Small intestine (tissue), 7 donors: ENCODE measurements at regions not wholly inside any gene's neighbourhood (a gene's known extent, or its start where the extent isn't known, plus 50 kb on each side); places are given as distances from the start of the nearest gene placed in this dataset.
"Not testable (repeated sequence)": the region's sequence is repeated elsewhere in the genome, so short reads cannot be mapped to it uniquely, and the experiment has no call there.

Experiments
- DNase-seq, 2 donors: peaks; one replicate each; pipeline versions ENCODE4 v3.0.0 to v3.0.0-alpha.2; 2013
- FAIRE-seq: peaks from 2 replicates; lab custom pipeline; 2012; peaks lifted over from hg19 to GRCh38; lab: Jason Lieb, UNC
- H3K27ac ChIP-seq, 3 donors: one replicate each; pipeline ENCODE4 v1.5.1; 2013; ENCODE audit warnings: low read length in 2 of 3, mild to moderate bottlenecking in 2 of 3, control low read depth in 1 of 3, inconsistent platforms in 1 of 3, low read depth in 1 of 3, moderate library complexity in 1 of 3
- H3K27me3 ChIP-seq, 3 donors: one replicate each; pipeline ENCODE4 v1.6.1; 2013; ENCODE audit warnings: low read length in 3 of 3, inconsistent platforms in 1 of 3; ENCODE audit not compliant: control insufficient read depth in 3 of 3, insufficient read depth in 3 of 3
- H3K36me3 ChIP-seq, 3 donors: one replicate each; pipeline ENCODE4 v1.6.1; 2013; ENCODE audit warnings: low read length in 3 of 3, inconsistent platforms in 1 of 3, low read depth in 1 of 3, mild to moderate bottlenecking in 1 of 3, moderate library complexity in 1 of 3; ENCODE audit not compliant: control insufficient read depth in 3 of 3, insufficient read depth in 2 of 3
- H3K4me1 ChIP-seq, 3 donors: one replicate each; pipeline ENCODE4 v1.6.1; 2013; ENCODE audit warnings: low read length in 2 of 3, inconsistent platforms in 1 of 3, low read depth in 1 of 3, mild to moderate bottlenecking in 1 of 3, moderate library complexity in 1 of 3; ENCODE audit not compliant: control insufficient read depth in 3 of 3, insufficient read depth in 2 of 3
- H3K4me3 ChIP-seq, 3 donors: one replicate each; pipeline ENCODE4 v1.5.1; 2013; ENCODE audit warnings: low read length in 3 of 3, control low read depth in 1 of 3, inconsistent platforms in 1 of 3, low read depth in 1 of 3, mild to moderate bottlenecking in 1 of 3, moderate library complexity in 1 of 3
- H3K9me3 ChIP-seq, 2 donors: one replicate each; pipeline ENCODE4 v1.6.1; 2013; ENCODE audit warnings: low read depth in 1 of 2, low read length in 1 of 2; ENCODE audit not compliant: control insufficient read depth in 2 of 2, insufficient read depth in 1 of 2
- WGBS, 3 donors: extraction: QIAGEN DNeasy Blood & Tissue Kit; methylation state at CpG; one replicate each; pipeline ENCODE4 v1.1.7; 2013; 5-methylcytosine and 5-hydroxymethylcytosine counted together
- donor health status: healthy with polysubstance abuse.
- donor health status: control.
- donor health status: control.
- donor health status: Bipolar disorder and iron deficiency.
- donor health status: healthy.

- FAIRE-seq (no peak), DNase-seq (no peak)
- Histone ChIP-seq H3K27me3 (peaks cover 0 to 5% (median 0%) of the 10 kb centered on the region in 3 donors), H3K36me3 (no peaks in the 10 kb centered on the region), H3K27ac (no peak overlapping the region), H3K4me3 (no peak overlapping the region), H3K9me3 (no peaks in the 10 kb centered on the region), H3K4me1 (no peaks in the 10 kb centered on the region)
- 65 to 83% (median 81%) methylated on average over 3 of the region's 3 CpGs for WGBS, 3 donors
These were observed 59.9 kb downstream of the MINAR1 start for GRCh38 chr15:79492065-79492464.

- H3K27ac ChIP-seq = no peak overlapping the region
- H3K9me3 ChIP-seq = no peaks in the 10 kb centered on the region
- peaks cover 0 to 5% (median 0%) of the 10 kb centered on the region in 3 donors for H3K27me3 ChIP-seq
- H3K36me3 ChIP-seq = no peaks in the 10 kb centered on the region
- no peak for DNase-seq
- H3K4me3 ChIP-seq = no peak overlapping the region
- H3K4me1 ChIP-seq = no peaks in the 10 kb centered on the region
- FAIRE-seq = no peak
- 63 to 70% (median 68%) methylated on average over 7 of the region's 7 CpGs for WGBS, 3 donors
These were observed 62.3 kb downstream of the MINAR1 start for GRCh38 chr15:79494384-79494909.

- WGBS, 3 donors = 55 to 66% (median 59%) methylated on average over 6 of the region's 6 CpGs
- H3K4me1 ChIP-seq = no peaks in the 10 kb centered on the region
- DNase-seq (no peak), FAIRE-seq (no peak)
- H3K27ac ChIP-seq = no peak overlapping the region
- peaks cover 0 to 5% (median 0%) of the 10 kb centered on the region in 3 donors for H3K27me3 ChIP-seq
- H3K36me3 ChIP-seq = no peaks in the 10 kb centered on the region
- H3K9me3 ChIP-seq = no peaks in the 10 kb centered on the region
- H3K4me3 ChIP-seq = no peak overlapping the region
These were observed 63.0 kb downstream of the MINAR1 start for GRCh38 chr15:79494963-79495755.

GRCh38 chr15:79495775-79496174, 63.6 kb downstream of the MINAR1 start:
- Histone ChIP-seq H3K27ac (no peak overlapping the region), H3K36me3 (no peaks in the 10 kb centered on the region), H3K9me3 (no peaks in the 10 kb centered on the region), H3K27me3 (peaks cover 0 to 5% (median 0%) of the 10 kb centered on the region in 3 donors), H3K4me3 (no peak overlapping the region), H3K4me1 (no peaks in the 10 kb centered on the region)
- WGBS, 3 donors = 59 to 82% (median 79%) methylated on average over 2 of the region's 2 CpGs
- FAIRE-seq = no peak
- no peak for DNase-seq

- DNase-seq (no peak), FAIRE-seq (no peak)
- H3K9me3 ChIP-seq = no peaks in the 10 kb centered on the region
- H3K4me1 ChIP-seq = no peaks in the 10 kb centered on the region
- H3K27ac ChIP-seq = no peak overlapping the region
- H3K4me3 ChIP-seq = no peak overlapping the region
- peaks cover 0 to 5% (median 0%) of the 10 kb centered on the region in 3 donors for H3K27me3 ChIP-seq
- H3K36me3 ChIP-seq = no peaks in the 10 kb centered on the region
- 82 to 89% (median 86%) methylated on average over 4 of the region's 4 CpGs for WGBS, 3 donors
These were observed 64.7 kb downstream of the MINAR1 start for GRCh38 chr15:79496838-79497237.

- DNase-seq = no peak
- 53 to 66% (median 60%) methylated on average over 5 of the region's 5 CpGs for WGBS, 3 donors
- Histone ChIP-seq H3K4me3 (no peak overlapping the region), H3K4me1 (no peaks in the 10 kb centered on the region), H3K36me3 (no peaks in the 10 kb centered on the region), H3K27ac (no peak overlapping the region), H3K9me3 (no peaks in the 10 kb centered on the region), H3K27me3 (no peaks in the 10 kb centered on the region)
- FAIRE-seq = no peak
These were observed 69.0 kb downstream of the MINAR1 start for GRCh38 chr15:79501086-79501485.

- no peak for FAIRE-seq
These were observed 73.8 kb downstream of the MINAR1 start for GRCh38 chr15:79505956-79506355.

GRCh38 chr15:79512844-79513243, 80.7 kb downstream of the MINAR1 start:
- H3K4me3 ChIP-seq = not testable (repeated sequence)

More at GRCh38 chr15:79505956-79506355, 73.8 kb downstream of the MINAR1 start:
- Histone ChIP-seq H3K9me3 (no peaks in the 10 kb centered on the region), H3K36me3 (no peaks in the 10 kb centered on the region), H3K4me3 (no peak overlapping the region), H3K4me1 (no peaks in the 10 kb centered on the region), H3K27ac (no peak overlapping the region), H3K27me3 (no peaks in the 10 kb centered on the region)
- DNase-seq = no peak
- 75 to 78% (median 78%) methylated on average over 4 of the region's 4 CpGs for WGBS, 3 donors

More at GRCh38 chr15:79512844-79513243, 80.7 kb downstream of the MINAR1 start:
- WGBS, 3 donors = 47 to 57% (median 48%) methylated on average over 2 of the region's 3 CpGs
- not testable (repeated sequence) for H3K27ac ChIP-seq, DNase-seq, H3K9me3 ChIP-seq, H3K36me3 ChIP-seq, FAIRE-seq, H3K27me3 ChIP-seq, H3K4me1 ChIP-seq
